ENCODE measurements at regions not wholly inside any gene's neighbourhood (a gene's known extent, or its start where the extent isn't known, plus 50 kb on each side); places are given as distances from the start of the nearest gene placed in this dataset.

GRCh38 chr11:97934572-97935208 is 1086.1 kb upstream of the CNTN5 start:
- ChIA-PET POLR2A (ENCODE audit: low non-redundant PET) (no interaction called here), CTCF (no interaction called here)

GRCh38 chr11:97937501-97937900 is 1083.2 kb upstream of the CNTN5 start:
- no peak for DNase-seq (ENCODE audit: low spot score)
- POLR2A ChIA-PET (ENCODE audit: low non-redundant PET), result no interaction called here

More at GRCh38 chr11:97934572-97935208, 1086.1 kb upstream of the CNTN5 start:
- no peak for DNase-seq (ENCODE audit: low spot score)
- no peak overlapping the region for H3K27ac ChIP-seq
- no peak for TF ChIP-seq CTCF (conservative IDR thresholded peaks at IDR 0.05; ENCODE audit: low read depth)

GRCh38 chr11:97938789-97939188 is 1082.0 kb upstream of the CNTN5 start:
- CTCF ChIA-PET, result no interaction called here
- TF ChIP-seq CTCF (conservative IDR thresholded peaks at IDR 0.05; ENCODE audit: low read depth), result no peak
- no peak overlapping the region for H3K27ac ChIP-seq
- POLR2A ChIA-PET (ENCODE audit: low non-redundant PET), result no interaction called here
- DNase-seq (ENCODE audit: low spot score), result no peak

More at GRCh38 chr11:97937501-97937900, 1083.2 kb upstream of the CNTN5 start:
- no peak overlapping the region for H3K27ac ChIP-seq
- no peak for TF ChIP-seq CTCF (conservative IDR thresholded peaks at IDR 0.05; ENCODE audit: low read depth)
- CTCF ChIA-PET, result interaction anchor here (0.7 kb wide), 1 partner anchor 855 kb away, joined by 3 read pairs; no protein-coding TSS in a partner anchor

GRCh38 chr11:97943493-97943892 is 1077.3 kb upstream of the CNTN5 start:
- TF ChIP-seq CTCF (conservative IDR thresholded peaks at IDR 0.05; ENCODE audit: low read depth), result no peak
- ChIA-PET POLR2A (ENCODE audit: low non-redundant PET) (no interaction called here), CTCF (no interaction called here)
- DNase-seq (ENCODE audit: low spot score), result no peak
- H3K27ac ChIP-seq, result no peak overlapping the region

- TF ChIP-seq CTCF (conservative IDR thresholded peaks at IDR 0.05; ENCODE audit: low read depth), result no peak
- no peak for DNase-seq (ENCODE audit: low spot score)
- H3K27ac ChIP-seq, result no peak overlapping the region
- POLR2A ChIA-PET (ENCODE audit: low non-redundant PET), result no interaction called here
- CTCF ChIA-PET, result no interaction called here
Observed at GRCh38 chr11:97948793-97949192, 1072.0 kb upstream of the CNTN5 start.

- no peak for TF ChIP-seq CTCF (conservative IDR thresholded peaks at IDR 0.05; ENCODE audit: low read depth)
- CTCF ChIA-PET, result no interaction called here
- no peak for DNase-seq (ENCODE audit: low spot score)
- POLR2A ChIA-PET (ENCODE audit: low non-redundant PET), result no interaction called here
- H3K27ac ChIP-seq, result no peak overlapping the region
Observed at GRCh38 chr11:97955595-97955994, 1065.2 kb upstream of the CNTN5 start.

Measured in RWPE1 (cell line).